C4-2B (cell line): ENCODE measurements at regions not wholly inside any gene's neighbourhood (a gene's known extent, or its start where the extent isn't known, plus 50 kb on each side); places are given as distances from the start of the nearest gene placed in this dataset.

Experiments
- H3K27ac ChIP-seq: fragments of 450-650 bp; 2 replicates; pipeline ENCODE4 v1.5.1; 2017
- CTCF ChIP-seq: fragments of 450-650 bp; conservative IDR thresholded peaks from 2 replicates; pipeline ENCODE4 v1.5.1; 2017; ENCODE audit warnings: mild to moderate bottlenecking
- ZFX ChIP-seq: fragments of 450-650 bp; IDR thresholded peaks from 2 replicates; pipeline ENCODE4 v1.6.1; 2017

GRCh38 chr2:107363806-107364205, 462.9 kb upstream of the RGPD4 start:
- no peak overlapping the region for H3K27ac ChIP-seq
- TF ChIP-seq CTCF (no peak), ZFX (no peak)

DNA sequence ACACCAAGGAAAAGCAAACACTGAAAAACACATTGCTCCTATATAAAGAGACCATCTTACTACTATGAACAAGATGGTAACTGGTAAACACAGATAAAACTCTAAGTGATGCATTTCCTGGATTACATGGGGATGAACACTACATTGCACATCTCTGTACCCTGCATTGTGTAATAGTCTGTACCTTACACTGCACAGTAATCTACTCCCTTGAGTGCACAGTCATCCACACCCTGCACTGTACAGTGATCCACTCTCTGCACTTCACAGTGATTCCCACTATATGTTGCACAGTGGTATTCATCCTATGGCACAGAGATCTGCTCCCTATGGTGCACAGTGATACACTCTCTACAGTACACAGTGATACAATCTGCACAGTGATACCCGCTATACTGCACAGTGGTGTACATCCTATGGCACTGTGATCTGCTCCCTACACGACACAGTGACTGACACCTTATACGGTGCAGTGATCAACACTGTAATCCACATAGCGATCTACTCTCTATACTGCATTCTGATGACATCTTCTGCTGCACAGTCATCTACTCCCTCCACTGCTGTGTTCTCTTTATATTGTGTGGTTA, 462.2 kb upstream of the RGPD4 start:
- H3K27ac ChIP-seq, result no peak overlapping the region
- TF ChIP-seq ZFX (no peak), CTCF (no peak)

GRCh38 chr2:107374249-107374648, 452.4 kb upstream of the RGPD4 start:
- no peak overlapping the region for H3K27ac ChIP-seq
- no peak for TF ChIP-seq CTCF
- TF ChIP-seq ZFX, result no peak

- TF ChIP-seq ZFX, result no peak
- TF ChIP-seq CTCF, result no peak
- H3K27ac ChIP-seq, result no peak overlapping the region
Observed at GRCh38 chr2:107376909-107377308, 449.8 kb upstream of the RGPD4 start.

GRCh38 chr2:107380912-107381311, 445.8 kb upstream of the RGPD4 start:
- TF ChIP-seq ZFX (no peak), CTCF (peak; percentile 24)
- no peak overlapping the region for H3K27ac ChIP-seq

GRCh38 chr2:107383691-107384090, 443.0 kb upstream of the RGPD4 start:
- no peak for TF ChIP-seq ZFX
- TF ChIP-seq CTCF, result no peak
- H3K27ac ChIP-seq, result no peak overlapping the region

GRCh38 chr2:107384422-107384821, 442.3 kb upstream of the RGPD4 start:
- TF ChIP-seq ZFX (no peak), CTCF (no peak)
- H3K27ac ChIP-seq, result no peak overlapping the region
